Stimulated activated CD4-positive, alpha-beta T cell treated with anti-CD3 and anti-CD28 coated beads, Interleukin-12 subunit alpha, Interleukin-12 subunit beta, amount 100 ng/mL, for 48 hours (primary cell): ENCODE measurements at regions not wholly inside any gene's neighbourhood (a gene's known extent, or its start where the extent isn't known, plus 50 kb on each side); places are given as distances from the start of the nearest gene placed in this dataset.

Experiments used
- DNase-seq, 3 donors: peaks; one replicate each; pipeline ENCODE4 v3.0.0-alpha.2; 2020; ENCODE audit warnings: low read depth in 2 of 3, low spot score in 1 of 3

- no peak for DNase-seq
Measured at GRCh38 chr20:2236256-2236655, 59.5 kb upstream of the TGM3 start.

GRCh38 chr20:2237059-2237458, 58.7 kb upstream of the TGM3 start:
- no peak for DNase-seq

GRCh38 chr20:2238601-2239000, 57.2 kb upstream of the TGM3 start:
- no peak for DNase-seq

GRCh38 chr20:2240835-2241234, 55.0 kb upstream of the TGM3 start:
- DNase-seq = no peak

GRCh38 chr20:2242678-2243077, 53.1 kb upstream of the TGM3 start:
- DNase-seq = no peak

- DNase-seq = no peak
Measured at GRCh38 chr20:2244523-2244922, 51.3 kb upstream of the TGM3 start.

- no peak for DNase-seq
Measured at GRCh38 chr20:2244993-2245392, 50.8 kb upstream of the TGM3 start.

GRCh38 chr20:2245637-2246036, 50.2 kb upstream of the TGM3 start:
- no peak for DNase-seq
